ENCODE measurements at regions not wholly inside any gene's neighbourhood (a gene's known extent, or its start where the extent isn't known, plus 50 kb on each side); places are given as distances from the start of the nearest gene placed in this dataset.

GRCh38 chr6:81981812-81982211 is 229.3 kb upstream of the TENT5A start:
- Histone ChIP-seq H3F3A (ENCODE audit: control insufficient read depth, insufficient read depth) (no peaks in the 10 kb centered on the region), H3K79me2 (ENCODE audit: control insufficient read depth, low read length) (no peaks in the 10 kb centered on the region), H4K20me1 (ENCODE audit: control insufficient read depth, insufficient read depth, low read depth, low read length) (no peaks in the 10 kb centered on the region), H3K27me3 (ENCODE audit: control insufficient read depth, low read length) (no peaks in the 10 kb centered on the region), H3K27ac (ENCODE audit: low read depth, low read length) (no peak overlapping the region), H3K4me2 (ENCODE audit: low read length) (no peak overlapping the region), H3K9me3 (ENCODE audit: control insufficient read depth, insufficient read depth, low read length) (no peaks in the 10 kb centered on the region), H3K4me3 (ENCODE audit: low read length) (no peak overlapping the region), H3K4me1 (ENCODE audit: control insufficient read depth, low read length) (no peaks in the 10 kb centered on the region), H3K9me2 (replicated peaks; ENCODE audit: control insufficient read depth, low read length) (no peaks in the 10 kb centered on the region), H3K36me3 (ENCODE audit: control insufficient read depth, low read length) (no peaks in the 10 kb centered on the region)
- TF ChIP-seq EZH2phosphoT487 (IDR thresholded peaks at IDR 0.05; ENCODE audit: borderline replicate concordance, low read length), result no peak
- TF ChIP-seq, protein P1, sequence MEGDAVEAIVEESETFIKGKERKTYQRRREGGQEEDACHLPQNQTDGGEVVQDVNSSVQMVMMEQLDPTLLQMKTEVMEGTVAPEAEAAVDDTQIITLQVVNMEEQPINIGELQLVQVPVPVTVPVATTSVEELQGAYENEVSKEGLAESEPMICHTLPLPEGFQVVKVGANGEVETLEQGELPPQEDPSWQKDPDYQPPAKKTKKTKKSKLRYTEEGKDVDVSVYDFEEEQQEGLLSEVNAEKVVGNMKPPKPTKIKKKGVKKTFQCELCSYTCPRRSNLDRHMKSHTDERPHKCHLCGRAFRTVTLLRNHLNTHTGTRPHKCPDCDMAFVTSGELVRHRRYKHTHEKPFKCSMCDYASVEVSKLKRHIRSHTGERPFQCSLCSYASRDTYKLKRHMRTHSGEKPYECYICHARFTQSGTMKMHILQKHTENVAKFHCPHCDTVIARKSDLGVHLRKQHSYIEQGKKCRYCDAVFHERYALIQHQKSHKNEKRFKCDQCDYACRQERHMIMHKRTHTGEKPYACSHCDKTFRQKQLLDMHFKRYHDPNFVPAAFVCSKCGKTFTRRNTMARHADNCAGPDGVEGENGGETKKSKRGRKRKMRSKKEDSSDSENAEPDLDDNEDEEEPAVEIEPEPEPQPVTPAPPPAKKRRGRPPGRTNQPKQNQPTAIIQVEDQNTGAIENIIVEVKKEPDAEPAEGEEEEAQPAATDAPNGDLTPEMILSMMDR (IDR thresholded peaks at IDR 0.05; ENCODE audit: low read depth, low read length, poor library complexity, severe bottlenecking), result no peak

- no peak for TF ChIP-seq EZH2phosphoT487 (IDR thresholded peaks at IDR 0.05; ENCODE audit: borderline replicate concordance, low read length)
- TF ChIP-seq, protein P1 (IDR thresholded peaks at IDR 0.05; ENCODE audit: low read depth, low read length, poor library complexity, severe bottlenecking), result no peak
- H3K4me3 ChIP-seq (ENCODE audit: low read length), result no peak overlapping the region
- no peaks in the 10 kb centered on the region for H4K20me1 ChIP-seq (ENCODE audit: control insufficient read depth, insufficient read depth, low read depth, low read length)
- no peaks in the 10 kb centered on the region for H3K9me3 ChIP-seq (ENCODE audit: control insufficient read depth, insufficient read depth, low read length)
- no peaks in the 10 kb centered on the region for H3K27me3 ChIP-seq (ENCODE audit: control insufficient read depth, low read length)
- H3K4me2 ChIP-seq (ENCODE audit: low read length), result no peak overlapping the region
- no peaks in the 10 kb centered on the region for H3K36me3 ChIP-seq (ENCODE audit: control insufficient read depth, low read length)
- H3K4me1 ChIP-seq (ENCODE audit: control insufficient read depth, low read length), result no peaks in the 10 kb centered on the region
- no peaks in the 10 kb centered on the region for H3F3A ChIP-seq (ENCODE audit: control insufficient read depth, insufficient read depth)
- H3K27ac ChIP-seq (ENCODE audit: low read depth, low read length), result no peak overlapping the region
- no peaks in the 10 kb centered on the region for H3K9me2 ChIP-seq (replicated peaks; ENCODE audit: control insufficient read depth, low read length)
- no peaks in the 10 kb centered on the region for H3K79me2 ChIP-seq (ENCODE audit: control insufficient read depth, low read length)
Observed at GRCh38 chr6:81979767-81980166, 227.3 kb upstream of the TENT5A start.

- Histone ChIP-seq H3K4me2 (ENCODE audit: low read length) (no peak overlapping the region), H3K27me3 (ENCODE audit: control insufficient read depth, low read length) (no peaks in the 10 kb centered on the region), H3K36me3 (ENCODE audit: control insufficient read depth, low read length) (no peaks in the 10 kb centered on the region), H3K9me3 (ENCODE audit: control insufficient read depth, insufficient read depth, low read length) (no peaks in the 10 kb centered on the region), H3F3A (ENCODE audit: control insufficient read depth, insufficient read depth) (no peaks in the 10 kb centered on the region), H4K20me1 (ENCODE audit: control insufficient read depth, insufficient read depth, low read depth, low read length) (no peaks in the 10 kb centered on the region), H3K4me3 (ENCODE audit: low read length) (no peak overlapping the region), H3K9me2 (replicated peaks; ENCODE audit: control insufficient read depth, low read length) (no peaks in the 10 kb centered on the region), H3K27ac (ENCODE audit: low read depth, low read length) (no peak overlapping the region), H3K4me1 (ENCODE audit: control insufficient read depth, low read length) (no peaks in the 10 kb centered on the region), H3K79me2 (ENCODE audit: control insufficient read depth, low read length) (no peaks in the 10 kb centered on the region)
- TF ChIP-seq EZH2phosphoT487 (IDR thresholded peaks at IDR 0.05; ENCODE audit: borderline replicate concordance, low read length), result no peak
- TF ChIP-seq, protein P1 (IDR thresholded peaks at IDR 0.05; ENCODE audit: low read depth, low read length, poor library complexity, severe bottlenecking), result no peak
Observed at GRCh38 chr6:81979329-81979728, 226.8 kb upstream of the TENT5A start.

DNA sequence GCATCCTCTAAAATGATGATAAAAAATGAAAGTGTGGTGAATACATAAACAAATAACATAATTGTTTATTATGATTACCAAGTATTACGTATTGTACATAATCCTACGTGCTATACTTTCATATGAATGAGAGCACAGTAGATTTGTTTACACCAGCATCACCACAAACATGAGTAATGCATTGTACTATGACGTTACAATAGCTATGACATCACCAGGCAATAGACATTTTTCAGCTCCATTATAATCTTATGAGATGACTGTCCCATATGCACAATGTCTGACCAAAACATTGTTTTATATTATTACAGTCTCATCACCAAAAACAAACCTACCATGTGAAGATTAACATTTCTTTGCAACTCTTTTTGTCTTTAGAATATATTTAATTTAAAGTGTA is 225.7 kb upstream of the TENT5A start:
- H3K9me2 ChIP-seq (replicated peaks; ENCODE audit: control insufficient read depth, low read length), result no peaks in the 10 kb centered on the region
- H4K20me1 ChIP-seq (ENCODE audit: control insufficient read depth, insufficient read depth, low read depth, low read length), result no peaks in the 10 kb centered on the region
- no peaks in the 10 kb centered on the region for H3K9me3 ChIP-seq (ENCODE audit: control insufficient read depth, insufficient read depth, low read length)
- no peak overlapping the region for H3K27ac ChIP-seq (ENCODE audit: low read depth, low read length)
- H3K4me3 ChIP-seq (ENCODE audit: low read length), result no peak overlapping the region
- no peak overlapping the region for H3K4me2 ChIP-seq (ENCODE audit: low read length)
- H3K4me1 ChIP-seq (ENCODE audit: control insufficient read depth, low read length), result no peaks in the 10 kb centered on the region
- H3K27me3 ChIP-seq (ENCODE audit: control insufficient read depth, low read length), result no peaks in the 10 kb centered on the region
- no peaks in the 10 kb centered on the region for H3K79me2 ChIP-seq (ENCODE audit: control insufficient read depth, low read length)
- TF ChIP-seq, protein P1 (IDR thresholded peaks at IDR 0.05; ENCODE audit: low read depth, low read length, poor library complexity, severe bottlenecking), result no peak
- TF ChIP-seq EZH2phosphoT487 (IDR thresholded peaks at IDR 0.05; ENCODE audit: borderline replicate concordance, low read length), result no peak
- H3F3A ChIP-seq (ENCODE audit: control insufficient read depth, insufficient read depth), result no peaks in the 10 kb centered on the region
- no peaks in the 10 kb centered on the region for H3K36me3 ChIP-seq (ENCODE audit: control insufficient read depth, low read length)

All from DOHH2 (cell line).